B cell (primary cell): ENCODE measurements at regions not wholly inside any gene's neighbourhood (a gene's known extent, or its start where the extent isn't known, plus 50 kb on each side); places are given as distances from the start of the nearest gene placed in this dataset.

Experiments used
- ATAC-seq: fragments of 200-7000 bp; cut with Tn5 transposase; one replicate; pipeline ENCODE4 v1.10.0; 2021; ENCODE audit warnings: low read depth, mild to moderate bottlenecking, moderate number of reproducible peaks, moderate library complexity
- CTCF ChIA-PET: fragments of 350-600 bp; sonication (Branson Sonifier 250); formaldehyde crosslinking; loops from one replicate; lab custom pipeline; 2021; ENCODE audit warnings: antibody characterized with exemption, inconsistent platforms; lab: Charles Lee
- POLR2A ChIA-PET: fragments of 350-600 bp; sonication (Branson Sonifier 250); formaldehyde crosslinking; loops from one replicate; lab custom pipeline; 2021; ENCODE audit warnings: antibody characterized with exemption; lab: Charles Lee
- DNase-seq: peaks from one replicate; pipeline ENCODE4 v3.0.0; 2013
- H2AFZ ChIP-seq: 2 replicates; pipeline ENCODE4 v1.6.1; 2012; ENCODE audit warnings: mild to moderate bottlenecking, low read depth, low read length; ENCODE audit not compliant: insufficient read depth, poor library complexity, severe bottlenecking
- H3K27ac ChIP-seq, 2 donors: 1 replicate in 1 of 2; 2 replicates in 1 of 2; pipeline ENCODE4 v1.5.1; 2012 to 2013; ENCODE audit warnings: low read length in 2 of 2, mild to moderate bottlenecking in 2 of 2, moderate library complexity in 1 of 2
- H3K27me3 ChIP-seq, 4 experiments: fragments of 200-600 bp in 1 of 4; sonication (generic) in 1 of 4; replicated peaks in 1 of 4; 1 replicate in 2 of 4; 2 replicates in 2 of 4; pipeline versions ENCODE4 v1.6.1 to v1.7.0; 2013 to 2016; ENCODE audit warnings: low read length in 3 of 4, mild to moderate bottlenecking in 2 of 4, mixed read lengths in 1 of 4, moderate library complexity in 1 of 4; ENCODE audit not compliant: insufficient read depth in 4 of 4, control insufficient read depth in 3 of 4; ENCODE audit errors: control extremely low read depth in 1 of 4
- H3K36me3 ChIP-seq, 2 experiments: replicated peaks in 1 of 2; 1 replicate in 1 of 2; 2 replicates in 1 of 2; pipeline versions ENCODE4 v1.6.1 to v1.7.1; 2013; ENCODE audit warnings: low read length in 1 of 2; ENCODE audit not compliant: insufficient read depth in 2 of 2, control insufficient read depth in 1 of 2; ENCODE audit errors: control extremely low read depth in 1 of 2, extremely low read depth in 1 of 2
- H3K4me1 ChIP-seq, 2 donors: fragments of 200-600 bp in 1 of 2; sonication (generic) in 1 of 2; 1 replicate in 1 of 2; 2 replicates in 1 of 2; pipeline versions ENCODE4 v1.5.1 to v1.6.1; 2013 to 2017; ENCODE audit warnings: low read length in 2 of 2; ENCODE audit not compliant: control insufficient read depth in 2 of 2, insufficient read depth in 2 of 2
- H3K4me2 ChIP-seq: replicated peaks from 2 replicates; pipeline ENCODE3; 2012; ENCODE audit warnings: mild to moderate bottlenecking, low read depth, low read length; ENCODE audit not compliant: poor library complexity, severe bottlenecking
- H3K4me3 ChIP-seq, 5 experiments: fragments of 200-600 bp in 1 of 5; sonication (generic) in 1 of 5; 1 replicate in 3 of 5; 2 replicates in 2 of 5; pipeline versions ENCODE4 v1.5.1 to v1.7.0; 2011 to 2016; ENCODE audit warnings: low read length in 4 of 5, mild to moderate bottlenecking in 4 of 5, low read depth in 2 of 5, control low read depth in 1 of 5, moderate library complexity in 1 of 5; ENCODE audit not compliant: insufficient read depth in 1 of 5; ENCODE audit errors: control extremely low read depth in 1 of 5, extremely low read depth in 1 of 5
- H3K79me2 ChIP-seq: fragments of 200-600 bp; sonication (generic); one replicate; pipeline ENCODE4 v1.6.0; 2016; ENCODE audit warnings: low read length; ENCODE audit not compliant: control insufficient read depth, insufficient read depth
- H3K9ac ChIP-seq: fragments of 200-600 bp; sonication (generic); 2 replicates; pipeline ENCODE4 v1.6.1; 2017; ENCODE audit warnings: mild to moderate bottlenecking, low read length, moderate library complexity
- H3K9me3 ChIP-seq, 3 donors: one replicate each; pipeline versions ENCODE4 v1.6.1 to v1.7.1; 2013; ENCODE audit warnings: low read length in 2 of 3; ENCODE audit not compliant: control insufficient read depth in 2 of 3, insufficient read depth in 1 of 3; ENCODE audit errors: control extremely low read depth in 1 of 3
- H4K20me1 ChIP-seq: 2 replicates; pipeline ENCODE4 v1.6.0; 2012; ENCODE audit warnings: mild to moderate bottlenecking, low read length; ENCODE audit not compliant: insufficient read depth, control insufficient read depth, poor library complexity, severe bottlenecking
- H3K27ac Mint-ChIP-seq: one replicate; pipeline ENCODE4 v1.8.0; 2021; ENCODE audit warnings: mixed read lengths
- H3K27me3 Mint-ChIP-seq: one replicate; pipeline ENCODE4 v1.8.0; 2021; ENCODE audit warnings: mixed read lengths
- H3K4me1 Mint-ChIP-seq: one replicate; pipeline ENCODE4 v1.8.0; 2021; ENCODE audit warnings: mixed read lengths
- H3K4me3 Mint-ChIP-seq: one replicate; pipeline ENCODE4 v1.8.0; 2021; ENCODE audit warnings: mixed read lengths
- H3K9me3 Mint-ChIP-seq: one replicate; pipeline ENCODE4 v1.8.0; 2022; ENCODE audit warnings: mixed read lengths; ENCODE audit not compliant: insufficient read depth
- CTCF ChIP-seq: fragments of 200-600 bp; IDR thresholded peaks from one replicate; pipeline ENCODE4 v1.8.0; 2022; ENCODE audit warnings: antibody characterized with exemption, mild to moderate bottlenecking
- EZH2 ChIP-seq: IDR thresholded peaks from 2 replicates; pipeline ENCODE4 v1.6.1; 2012; ENCODE audit warnings: borderline replicate concordance, low read depth, mild to moderate bottlenecking, moderate library complexity, low read length; ENCODE audit not compliant: insufficient read depth, poor library complexity, severe bottlenecking
- WGBS: methylation state at CpG from one replicate; pipeline ENCODE4 v1.1.5; 2013; ENCODE audit warnings: missing lambda C conversion rate; ENCODE audit not compliant: insufficient coverage; 5-methylcytosine and 5-hydroxymethylcytosine counted together
- intact Hi-C: fragments of 100-400 bp; cut with micrococcal nuclease; formaldehyde crosslinking; loops from one replicate; pipeline ENCODE4 v1.10.0; 2022

- CTCF ChIA-PET: no interaction called here
- peaks cover 3% of the 10 kb centered on the region for H3K9me3 Mint-ChIP-seq
- no peak for TF ChIP-seq EZH2
These were observed 546.0 kb downstream of the FRK start for GRCh38 chr6:115514656-115515055.

GRCh38 chr6:115512923-115513322, 547.8 kb downstream of the FRK start:
- no peaks in the 10 kb centered on the region for H3K4me1 Mint-ChIP-seq
- H3K27me3 Mint-ChIP-seq: no peaks in the 10 kb centered on the region
- no CpG with 5 or more reads among the region's 1 CpG for WGBS
- POLR2A ChIA-PET: no interaction called here
- DNase-seq (no peak), ATAC-seq (no peak)
- Histone ChIP-seq H3K79me2 (no peaks in the 10 kb centered on the region), H3K9ac (no peak overlapping the region), H3K9me3 (peaks cover 0 to 11% (median 0%) of the 10 kb centered on the region in 3 donors), H3K4me2 (no peak overlapping the region), H3K4me1 (no peaks in the 10 kb centered on the region), H3K27ac (no peak overlapping the region), H3K4me3 (no peak overlapping the region), H3K27me3 (no peaks in the 10 kb centered on the region), H3K36me3 (no peaks in the 10 kb centered on the region), H4K20me1 (no peaks in the 10 kb centered on the region), H2AFZ (no peak overlapping the region)
- no peak overlapping the region for H3K4me3 Mint-ChIP-seq
- TF ChIP-seq EZH2 (no peak), CTCF (no peak)
- intact Hi-C loops: no loop called here
- no peaks in the 10 kb centered on the region for H3K9me3 Mint-ChIP-seq
- no peak overlapping the region for H3K27ac Mint-ChIP-seq
- CTCF ChIA-PET: no interaction called here

More at GRCh38 chr6:115514656-115515055, 546.0 kb downstream of the FRK start:
- Histone ChIP-seq H2AFZ (no peak overlapping the region), H3K79me2 (no peaks in the 10 kb centered on the region), H3K27ac (no peak overlapping the region), H3K4me1 (no peaks in the 10 kb centered on the region), H3K36me3 (no peaks in the 10 kb centered on the region), H3K9ac (no peak overlapping the region), H3K4me2 (no peak overlapping the region), H3K4me3 (no peak overlapping the region), H4K20me1 (no peaks in the 10 kb centered on the region), H3K27me3 (no peaks in the 10 kb centered on the region), H3K9me3 (peaks cover 0 to 11% (median 0%) of the 10 kb centered on the region in 3 donors)
- Mint-ChIP-seq H3K27me3 (no peaks in the 10 kb centered on the region), H3K4me3 (no peak overlapping the region), H3K27ac (no peak overlapping the region), H3K4me1 (no peaks in the 10 kb centered on the region)
- WGBS: 85% methylated on average over 3 of the region's 4 CpGs
- DNase-seq (no peak), ATAC-seq (no peak)
- intact Hi-C loops: no loop called here
- POLR2A ChIA-PET: no interaction called here
